ENCODE measurements at regions not wholly inside any gene's neighbourhood (a gene's known extent, or its start where the extent isn't known, plus 50 kb on each side); places are given as distances from the start of the nearest gene placed in this dataset.
A peak's percentile ranks its signal among the peaks of the same experiment; 100 is the strongest.

DNA sequence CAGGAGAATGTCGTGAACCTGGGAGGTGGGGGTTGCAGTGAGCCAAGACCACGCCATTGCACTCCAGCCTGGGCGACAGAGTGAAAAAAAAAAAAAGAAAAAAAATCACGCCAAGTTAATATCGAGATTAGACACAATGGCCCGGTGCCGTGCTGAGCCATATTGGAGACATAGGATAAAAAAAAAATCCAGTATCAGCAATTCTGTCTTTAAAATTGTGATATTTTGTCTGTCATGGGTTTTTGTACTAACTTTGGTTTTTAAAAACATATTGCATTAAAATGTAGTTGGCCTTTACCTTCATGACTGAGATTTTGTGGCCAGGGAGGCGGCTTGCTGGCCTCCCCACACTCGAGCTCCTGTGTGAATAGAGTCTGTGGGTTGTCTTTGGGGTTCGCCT is 62.8 kb upstream of the PITRM1 start:
- dilution Hi-C loops (cut with MboI; ENCODE audit: extremely low pct_ligation_motif_present, low sequenced_read_pairs) (no loop called here), intact Hi-C loops (cut with micrococcal nuclease) (loop anchor here (10.0 kb wide), 1 partner anchor 1119 kb away; no protein-coding TSS in a partner anchor)
- DNase-seq (ENCODE audit: low read depth, low spot score): no peak
- peaks cover 0 to 2% of the 10 kb centered on the region in 2 experiments for H3K27me3 ChIP-seq (ENCODE audit: control insufficient read depth in 2 of 2, insufficient read depth in 2 of 2, low read length in 2 of 2)
- no TSS peak for BruUV-seq (replicated peaks)
- no peak overlapping the region for H2AFZ ChIP-seq (ENCODE audit: low read depth, low read length)
- no peaks in the 10 kb centered on the region for H3K36me3 ChIP-seq (ENCODE audit: control insufficient read depth in 2 of 2, extremely low read depth in 1 of 2, insufficient read depth in 2 of 2, low read length in 2 of 2)
- H3K4me2 ChIP-seq (ENCODE audit: insufficient read depth, low read length): no peak overlapping the region
- H3K9me3 ChIP-seq (replicated peaks; ENCODE audit: control insufficient read depth, insufficient read depth, low read length): no peaks in the 10 kb centered on the region
- no peaks in the 10 kb centered on the region for H3K9me1 ChIP-seq (replicated peaks; ENCODE audit: control insufficient read depth, extremely low read depth, insufficient read depth, low read length)
- H3K4me3 ChIP-seq (replicated peaks in 1 of 3; ENCODE audit: insufficient read depth in 1 of 3, low read depth in 1 of 3, low read length in 3 of 3): no peak overlapping the region
- no peak overlapping the region for H3K9ac ChIP-seq (replicated peaks; ENCODE audit: extremely low read depth, insufficient read depth, low read length)
- peaks cover 8% of the 10 kb centered on the region for H3K4me1 ChIP-seq (ENCODE audit: control insufficient read depth, extremely low read depth, insufficient read depth, low read length)
- CTCF ChIA-PET: no interaction called here
- H4K20me1 ChIP-seq (replicated peaks; ENCODE audit: control insufficient read depth, extremely low read depth, insufficient read depth, low read length): no peaks in the 10 kb centered on the region
- FAIRE-seq: peak; percentile 21
- H3K27ac ChIP-seq (ENCODE audit: insufficient read depth, low read depth, low read length): no peak overlapping the region
- TF ChIP-seq EZH2 (IDR thresholded peaks at IDR 0.05; ENCODE audit: borderline replicate concordance, low read depth, low read length, severe bottlenecking) (no peak), FOS (IDR thresholded peaks at IDR 0.05; ENCODE audit: borderline replicate concordance, insufficient read depth, low read length) (no peak)
- TF ChIP-seq, protein P1, sequence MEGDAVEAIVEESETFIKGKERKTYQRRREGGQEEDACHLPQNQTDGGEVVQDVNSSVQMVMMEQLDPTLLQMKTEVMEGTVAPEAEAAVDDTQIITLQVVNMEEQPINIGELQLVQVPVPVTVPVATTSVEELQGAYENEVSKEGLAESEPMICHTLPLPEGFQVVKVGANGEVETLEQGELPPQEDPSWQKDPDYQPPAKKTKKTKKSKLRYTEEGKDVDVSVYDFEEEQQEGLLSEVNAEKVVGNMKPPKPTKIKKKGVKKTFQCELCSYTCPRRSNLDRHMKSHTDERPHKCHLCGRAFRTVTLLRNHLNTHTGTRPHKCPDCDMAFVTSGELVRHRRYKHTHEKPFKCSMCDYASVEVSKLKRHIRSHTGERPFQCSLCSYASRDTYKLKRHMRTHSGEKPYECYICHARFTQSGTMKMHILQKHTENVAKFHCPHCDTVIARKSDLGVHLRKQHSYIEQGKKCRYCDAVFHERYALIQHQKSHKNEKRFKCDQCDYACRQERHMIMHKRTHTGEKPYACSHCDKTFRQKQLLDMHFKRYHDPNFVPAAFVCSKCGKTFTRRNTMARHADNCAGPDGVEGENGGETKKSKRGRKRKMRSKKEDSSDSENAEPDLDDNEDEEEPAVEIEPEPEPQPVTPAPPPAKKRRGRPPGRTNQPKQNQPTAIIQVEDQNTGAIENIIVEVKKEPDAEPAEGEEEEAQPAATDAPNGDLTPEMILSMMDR (IDR thresholded peaks at IDR 0.05; ENCODE audit: extremely low read depth in 1 of 2, insufficient read depth in 1 of 2, low read depth in 1 of 2, low read length in 2 of 2): no peak
- POLR2A ChIA-PET: no interaction called here
- no peaks in the 10 kb centered on the region for H3K79me2 ChIP-seq (ENCODE audit: control insufficient read depth, insufficient read depth, low read length)

DNA sequence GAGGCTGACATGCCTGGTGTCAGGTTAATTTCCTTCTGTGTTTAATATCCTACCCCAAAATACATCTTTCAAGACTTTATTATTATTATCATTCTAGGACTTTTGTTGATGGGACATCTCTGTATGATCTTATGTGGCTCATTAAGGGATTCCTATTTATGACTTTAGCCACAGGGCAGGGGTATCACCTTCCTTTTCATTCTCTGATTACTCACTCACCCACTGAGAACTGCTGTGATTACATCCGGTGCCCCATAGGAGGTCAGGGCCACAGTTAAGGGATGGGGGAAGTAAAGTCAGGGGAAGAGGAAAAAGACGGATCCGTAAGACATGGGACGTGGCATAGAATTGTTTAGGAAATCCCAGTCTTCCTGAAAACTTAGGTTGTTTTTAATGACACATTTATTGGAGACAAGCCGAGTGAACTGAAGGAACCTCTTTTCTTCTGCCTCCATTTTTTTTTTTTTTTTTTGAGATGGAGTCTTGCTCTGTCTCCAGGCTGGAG is 61.0 kb upstream of the PITRM1 start:
- dilution Hi-C loops (cut with MboI; ENCODE audit: extremely low pct_ligation_motif_present, low sequenced_read_pairs): no loop called here
- no TSS peak for BruUV-seq (replicated peaks)
- intact Hi-C loops (cut with micrococcal nuclease): loop anchor here (10.0 kb wide), 1 partner anchor 1121 kb away; no protein-coding TSS in a partner anchor

More for the DNA sequence above, 61.0 kb upstream of the PITRM1 start:
- Histone ChIP-seq H3K9me1 (replicated peaks; ENCODE audit: control insufficient read depth, extremely low read depth, insufficient read depth, low read length) (no peaks in the 10 kb centered on the region), H3K79me2 (ENCODE audit: control insufficient read depth, insufficient read depth, low read length) (no peaks in the 10 kb centered on the region), H3K4me3 (replicated peaks in 1 of 3; ENCODE audit: insufficient read depth in 1 of 3, low read depth in 1 of 3, low read length in 3 of 3) (no peak overlapping the region), H4K20me1 (replicated peaks; ENCODE audit: control insufficient read depth, extremely low read depth, insufficient read depth, low read length) (no peaks in the 10 kb centered on the region), H3K4me1 (ENCODE audit: control insufficient read depth, extremely low read depth, insufficient read depth, low read length) (no peaks in the 10 kb centered on the region), H3K4me2 (ENCODE audit: insufficient read depth, low read length) (no peak overlapping the region), H3K27me3 (ENCODE audit: control insufficient read depth in 2 of 2, insufficient read depth in 2 of 2, low read length in 2 of 2) (peaks cover 0 to 2% of the 10 kb centered on the region in 2 experiments), H3K36me3 (ENCODE audit: control insufficient read depth in 2 of 2, extremely low read depth in 1 of 2, insufficient read depth in 2 of 2, low read length in 2 of 2) (no peaks in the 10 kb centered on the region), H3K27ac (ENCODE audit: insufficient read depth, low read depth, low read length) (no peak overlapping the region), H3K9ac (replicated peaks; ENCODE audit: extremely low read depth, insufficient read depth, low read length) (no peak overlapping the region), H3K9me3 (replicated peaks; ENCODE audit: control insufficient read depth, insufficient read depth, low read length) (no peaks in the 10 kb centered on the region), H2AFZ (ENCODE audit: low read depth, low read length) (no peak overlapping the region)
- CTCF ChIA-PET: no interaction called here
- POLR2A ChIA-PET: no interaction called here
- peak; percentile 73 for FAIRE-seq
- no peak for TF ChIP-seq POLR2AphosphoS5 (IDR thresholded peaks at IDR 0.05; ENCODE audit: insufficient read depth, low read depth, low read length)
- TF ChIP-seq, protein P2, sequence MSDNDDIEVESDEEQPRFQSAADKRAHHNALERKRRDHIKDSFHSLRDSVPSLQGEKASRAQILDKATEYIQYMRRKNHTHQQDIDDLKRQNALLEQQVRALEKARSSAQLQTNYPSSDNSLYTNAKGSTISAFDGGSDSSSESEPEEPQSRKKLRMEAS (IDR thresholded peaks at IDR 0.05; ENCODE audit: insufficient read depth, insufficient read length): no peak
- no peak for TF ChIP-seq GATA2 (IDR thresholded peaks at IDR 0.05; ENCODE audit: insufficient read depth, insufficient read length, low read depth, low read length)
- TF ChIP-seq JUN (IDR thresholded peaks at IDR 0.05; ENCODE audit: borderline replicate concordance, insufficient read depth, insufficient read length, low read depth): no peak
- TF ChIP-seq EZH2 (IDR thresholded peaks at IDR 0.05; ENCODE audit: borderline replicate concordance, low read depth, low read length, severe bottlenecking): no peak
- TF ChIP-seq MYC (IDR thresholded peaks at IDR 0.05; ENCODE audit: low read depth, low read length): no peak
- TF ChIP-seq FOS (IDR thresholded peaks at IDR 0.05; ENCODE audit: borderline replicate concordance, insufficient read depth, low read length): no peak
- DNase-seq (ENCODE audit: low read depth, low spot score): peak; percentile 43
